Keratinocyte (primary cell): ENCODE measurements at regions not wholly inside any gene's neighbourhood (a gene's known extent, or its start where the extent isn't known, plus 50 kb on each side); places are given as distances from the start of the nearest gene placed in this dataset.

ENCODE experiments used
- DNase-seq: peaks from one replicate; pipeline ENCODE4 v3.0.0-alpha.2; 2011; ENCODE audit warnings: low read depth, missing footprints, low spot score
- FAIRE-seq: peaks from 2 replicates; lab custom pipeline; 2011; peaks lifted over from hg19 to GRCh38; lab: Jason Lieb, UNC
- H2AFZ ChIP-seq: 2 replicates; pipeline ENCODE4 v1.6.0; 2012; ENCODE audit warnings: low read length, control low read depth, inconsistent platforms; ENCODE audit not compliant: control insufficient read depth
- H3K27ac ChIP-seq: 2 replicates; pipeline ENCODE4 v1.5.1; 2011; ENCODE audit warnings: low read length; ENCODE audit not compliant: control insufficient read depth, insufficient read depth
- H3K27me3 ChIP-seq: 3 replicates; pipeline ENCODE4 v1.6.0; 2011; ENCODE audit warnings: low read length; ENCODE audit not compliant: control insufficient read depth, insufficient read depth; ENCODE audit errors: extremely low read depth
- H3K36me3 ChIP-seq, 2 experiments: 2 replicates in 1 of 2; 3 replicates in 1 of 2; pipeline ENCODE4 v1.5.1; 2011; ENCODE audit warnings: low read length in 2 of 2, mild to moderate bottlenecking in 1 of 2; ENCODE audit not compliant: control insufficient read depth in 2 of 2, insufficient read depth in 2 of 2; ENCODE audit errors: extremely low read depth in 1 of 2
- H3K4me1 ChIP-seq: 3 replicates; pipeline ENCODE4 v1.5.1; 2011; ENCODE audit warnings: low read length; ENCODE audit not compliant: control insufficient read depth, insufficient read depth; ENCODE audit errors: extremely low read depth
- H3K4me2 ChIP-seq: 3 replicates; pipeline ENCODE4 v1.6.0; 2011; ENCODE audit warnings: low read depth, low read length; ENCODE audit not compliant: control insufficient read depth, insufficient read depth; ENCODE audit errors: extremely low read depth
- H3K4me3 ChIP-seq, 3 experiments: fragments of 200-600 bp in 1 of 3; sonication (generic) in 1 of 3; 2 replicates in 2 of 3; 3 replicates in 1 of 3; pipeline ENCODE4 v1.5.1; 2011 to 2016; ENCODE audit warnings: low read length in 3 of 3, mild to moderate bottlenecking in 3 of 3, control low read depth in 2 of 3, inconsistent platforms in 1 of 3, low read depth in 1 of 3, mixed read lengths in 1 of 3, mixed run types in 1 of 3, moderate library complexity in 1 of 3; ENCODE audit not compliant: control insufficient read depth in 2 of 3, insufficient read depth in 2 of 3; ENCODE audit errors: extremely low read depth in 1 of 3
- H3K79me2 ChIP-seq: 2 replicates; pipeline ENCODE4 v1.6.0; 2012; ENCODE audit warnings: low read length; ENCODE audit not compliant: control insufficient read depth, insufficient read depth
- H3K9ac ChIP-seq: 3 replicates; pipeline ENCODE4 v1.6.0; 2011; ENCODE audit warnings: low read length; ENCODE audit not compliant: control insufficient read depth, insufficient read depth; ENCODE audit errors: extremely low read depth
- H3K9me1 ChIP-seq: 3 replicates; pipeline ENCODE4 v1.6.0; 2011; ENCODE audit warnings: low read length; ENCODE audit not compliant: control insufficient read depth, insufficient read depth; ENCODE audit errors: extremely low read depth
- H3K9me3 ChIP-seq: 2 replicates; pipeline ENCODE4 v1.5.1; 2012; ENCODE audit warnings: low read depth, low read length; ENCODE audit not compliant: control insufficient read depth
- H4K20me1 ChIP-seq: 3 replicates; pipeline ENCODE4 v1.6.0; 2011; ENCODE audit warnings: low read length; ENCODE audit not compliant: control insufficient read depth, insufficient read depth; ENCODE audit errors: extremely low read depth
- EZH2 ChIP-seq: IDR thresholded peaks from one replicate; pipeline ENCODE4 v1.6.1; 2012; ENCODE audit warnings: inconsistent platforms, mild to moderate bottlenecking, low read length, moderate library complexity
- dilution Hi-C: fragments of 300-500 bp; cut with MboI; formaldehyde crosslinking; loops from one replicate; pipeline ENCODE4 v1.7.0; 2020; ENCODE audit warnings: low sequenced_read_pairs; ENCODE audit not compliant: extremely low pct_ligation_motif_present
- TF ChIP-seq, protein P1 (sequence below), 3 experiments: IDR thresholded peaks in 1 of 3; conservative IDR thresholded peaks in 1 of 3; optimal IDR thresholded peaks in 1 of 3; 2 replicates in 2 of 3; 3 replicates in 1 of 3; pipeline versions ENCODE3 to v1.5.1; 2011; ENCODE audit warnings: low read length in 3 of 3, mild to moderate bottlenecking in 3 of 3, moderate library complexity in 2 of 3, control low read depth in 1 of 3, inconsistent platforms in 1 of 3; ENCODE audit not compliant: insufficient read depth in 2 of 3; ENCODE audit errors: extremely low read depth in 1 of 3

DNA sequence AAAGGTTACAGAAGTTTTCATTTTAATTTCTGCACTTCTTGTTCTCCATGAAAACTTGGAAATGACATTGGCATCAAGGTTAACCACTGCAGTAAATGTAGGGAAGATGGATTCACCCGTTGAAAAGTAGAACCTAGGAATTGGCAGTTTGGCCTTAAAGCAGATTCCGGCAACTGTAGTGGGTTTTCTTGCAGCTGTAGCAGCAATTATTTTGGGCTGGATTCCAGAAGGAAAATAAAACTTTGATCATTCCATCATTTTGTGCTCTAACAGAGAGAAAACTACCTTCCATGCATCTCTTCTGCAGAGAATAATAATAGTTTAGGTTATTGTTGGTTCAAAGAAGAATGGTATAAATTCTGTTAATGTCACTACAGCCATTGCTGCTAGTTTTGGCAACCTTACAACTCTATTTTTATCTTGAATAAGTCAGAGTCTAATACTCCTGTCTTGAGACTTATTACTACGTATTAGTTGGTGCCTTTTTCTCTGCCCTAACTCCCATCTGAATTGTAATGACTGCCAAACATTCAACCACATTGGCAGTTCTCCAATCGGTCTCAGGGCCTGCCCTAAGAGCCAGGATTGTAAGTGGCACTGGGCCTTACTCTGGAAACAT lies 178.1 kb upstream of the PIEZO2 start:
- FAIRE-seq (no peak), DNase-seq (no peak)
- H2AFZ ChIP-seq: no peak overlapping the region
- H3K36me3 ChIP-seq: no peaks in the 10 kb centered on the region
- H4K20me1 ChIP-seq: no peaks in the 10 kb centered on the region
- no peaks in the 10 kb centered on the region for H3K9me1 ChIP-seq
- no peak overlapping the region for H3K4me3 ChIP-seq
- TF ChIP-seq, protein P1, sequence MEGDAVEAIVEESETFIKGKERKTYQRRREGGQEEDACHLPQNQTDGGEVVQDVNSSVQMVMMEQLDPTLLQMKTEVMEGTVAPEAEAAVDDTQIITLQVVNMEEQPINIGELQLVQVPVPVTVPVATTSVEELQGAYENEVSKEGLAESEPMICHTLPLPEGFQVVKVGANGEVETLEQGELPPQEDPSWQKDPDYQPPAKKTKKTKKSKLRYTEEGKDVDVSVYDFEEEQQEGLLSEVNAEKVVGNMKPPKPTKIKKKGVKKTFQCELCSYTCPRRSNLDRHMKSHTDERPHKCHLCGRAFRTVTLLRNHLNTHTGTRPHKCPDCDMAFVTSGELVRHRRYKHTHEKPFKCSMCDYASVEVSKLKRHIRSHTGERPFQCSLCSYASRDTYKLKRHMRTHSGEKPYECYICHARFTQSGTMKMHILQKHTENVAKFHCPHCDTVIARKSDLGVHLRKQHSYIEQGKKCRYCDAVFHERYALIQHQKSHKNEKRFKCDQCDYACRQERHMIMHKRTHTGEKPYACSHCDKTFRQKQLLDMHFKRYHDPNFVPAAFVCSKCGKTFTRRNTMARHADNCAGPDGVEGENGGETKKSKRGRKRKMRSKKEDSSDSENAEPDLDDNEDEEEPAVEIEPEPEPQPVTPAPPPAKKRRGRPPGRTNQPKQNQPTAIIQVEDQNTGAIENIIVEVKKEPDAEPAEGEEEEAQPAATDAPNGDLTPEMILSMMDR (optimal IDR thresholded peaks at IDR 0.05 in 1 of 3, IDR thresholded peaks at IDR 0.05 in 1 of 3, conservative IDR thresholded peaks at IDR 0.05 in 1 of 3; ENCODE audit: extremely low read depth in 1 of 3, insufficient read depth in 2 of 3, low read length in 3 of 3): no peak
- no peak for TF ChIP-seq EZH2
- H3K9me3 ChIP-seq: no peaks in the 10 kb centered on the region
- H3K4me1 ChIP-seq: peaks cover 2% of the 10 kb centered on the region
- H3K9ac ChIP-seq: no peak overlapping the region
- no peaks in the 10 kb centered on the region for H3K27me3 ChIP-seq
- no peak overlapping the region for H3K27ac ChIP-seq
- H3K79me2 ChIP-seq: no peaks in the 10 kb centered on the region
- dilution Hi-C loops: no loop called here
- no peak overlapping the region for H3K4me2 ChIP-seq

DNA sequence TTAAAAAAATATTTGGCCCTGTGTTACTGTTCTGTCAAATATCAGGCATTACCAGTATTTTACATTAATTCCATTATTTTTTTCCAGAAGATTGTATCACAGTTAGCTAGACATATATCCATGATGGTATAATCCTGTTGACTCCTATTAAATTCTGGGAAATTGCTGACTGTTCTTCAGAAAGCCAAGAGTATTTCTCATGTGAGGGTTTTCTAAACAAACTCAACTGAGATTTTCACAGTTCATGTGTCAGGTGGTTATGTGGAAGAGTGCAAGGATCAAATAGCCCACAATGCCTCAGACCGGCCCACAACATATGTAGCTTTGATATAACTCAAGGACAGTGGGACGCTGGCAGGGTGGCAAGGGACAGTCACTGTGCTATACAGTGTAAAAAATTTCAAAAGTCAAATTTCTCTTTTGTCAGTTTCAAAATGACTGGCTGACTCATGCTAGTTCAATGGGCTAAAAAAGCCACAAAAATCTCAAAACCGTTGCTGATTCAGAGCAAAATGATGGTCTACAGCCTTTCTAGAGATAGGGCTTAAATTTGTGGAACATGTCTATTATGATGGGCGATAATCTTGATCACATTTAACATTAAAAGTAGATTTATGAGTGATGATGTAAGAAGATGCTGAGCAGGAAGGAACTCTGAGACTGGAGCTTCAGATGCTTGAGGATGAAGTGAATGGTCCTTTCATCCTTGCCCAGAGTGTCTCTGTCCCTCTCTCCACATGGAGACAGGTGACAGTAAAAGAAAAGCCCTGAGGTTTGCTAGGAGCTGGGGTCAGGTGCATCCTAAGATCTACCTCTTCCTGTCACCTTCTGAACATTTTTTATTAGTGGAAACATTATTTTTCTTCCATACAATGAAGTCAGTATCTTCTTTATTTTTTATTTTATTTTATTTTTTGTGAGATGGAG lies 175.8 kb upstream of the PIEZO2 start:
- H3K9me3 ChIP-seq: no peaks in the 10 kb centered on the region
- FAIRE-seq (no peak), DNase-seq (no peak)
- H4K20me1 ChIP-seq: no peaks in the 10 kb centered on the region
- H3K27ac ChIP-seq: no peak overlapping the region
- TF ChIP-seq, protein P1 (optimal IDR thresholded peaks at IDR 0.05 in 1 of 3, IDR thresholded peaks at IDR 0.05 in 1 of 3, conservative IDR thresholded peaks at IDR 0.05 in 1 of 3; ENCODE audit: extremely low read depth in 1 of 3, insufficient read depth in 2 of 3, low read length in 3 of 3): no peak
- TF ChIP-seq EZH2: no peak
- H3K27me3 ChIP-seq: no peaks in the 10 kb centered on the region
- H3K4me3 ChIP-seq: no peak overlapping the region
- no peaks in the 10 kb centered on the region for H3K9me1 ChIP-seq
- peaks cover 2% of the 10 kb centered on the region for H3K4me1 ChIP-seq
- H3K9ac ChIP-seq: no peak overlapping the region
- H2AFZ ChIP-seq: no peak overlapping the region
- no peaks in the 10 kb centered on the region for H3K36me3 ChIP-seq
- dilution Hi-C loops: no loop called here
- H3K4me2 ChIP-seq: no peak overlapping the region
- no peaks in the 10 kb centered on the region for H3K79me2 ChIP-seq
